ENCODE measurements at regions not wholly inside any gene's neighbourhood (a gene's known extent, or its start where the extent isn't known, plus 50 kb on each side); places are given as distances from the start of the nearest gene placed in this dataset.

- Histone ChIP-seq H3K4me1 (ENCODE audit: control insufficient read depth, extremely low read depth, insufficient read depth, low read length) (no peaks in the 10 kb centered on the region), H3K4me3 (ENCODE audit: control insufficient read depth in 2 of 3, extremely low read depth in 1 of 3, insufficient read depth in 2 of 3, low read depth in 1 of 3, low read length in 3 of 3) (no peak overlapping the region), H3K79me2 (ENCODE audit: control insufficient read depth, insufficient read depth, low read length) (no peaks in the 10 kb centered on the region), H3K36me3 (ENCODE audit: control insufficient read depth in 2 of 2, extremely low read depth in 1 of 2, insufficient read depth in 2 of 2, low read length in 2 of 2) (no peaks in the 10 kb centered on the region), H3K9ac (ENCODE audit: control insufficient read depth, extremely low read depth, insufficient read depth, low read length) (no peak overlapping the region), H2AFZ (ENCODE audit: control insufficient read depth, low read length) (no peak overlapping the region), H3K4me2 (ENCODE audit: control insufficient read depth, extremely low read depth, insufficient read depth, low read depth, low read length) (no peak overlapping the region), H4K20me1 (ENCODE audit: control insufficient read depth, extremely low read depth, insufficient read depth, low read length) (no peaks in the 10 kb centered on the region), H3K9me3 (ENCODE audit: control insufficient read depth, low read depth, low read length) (peaks cover 1% of the 10 kb centered on the region), H3K9me1 (ENCODE audit: control insufficient read depth, extremely low read depth, insufficient read depth, low read length) (no peaks in the 10 kb centered on the region), H3K27ac (ENCODE audit: control insufficient read depth, insufficient read depth, low read length) (no peak overlapping the region), H3K27me3 (ENCODE audit: control insufficient read depth, extremely low read depth, insufficient read depth, low read length) (no peaks in the 10 kb centered on the region)
- DNase-seq (ENCODE audit: low read depth, low spot score) (no peak), FAIRE-seq (no peak)
- dilution Hi-C loops (cut with MboI; ENCODE audit: extremely low pct_ligation_motif_present, low sequenced_read_pairs), result no loop called here
- no peak for TF ChIP-seq CTCF (optimal IDR thresholded peaks at IDR 0.05 in 1 of 3, IDR thresholded peaks at IDR 0.05 in 1 of 3, conservative IDR thresholded peaks at IDR 0.05 in 1 of 3; ENCODE audit: extremely low read depth in 1 of 3, insufficient read depth in 2 of 3, low read length in 3 of 3)
Observed at GRCh38 chrX:11941571-11941970, 183.5 kb downstream of the MSL3 start.

DNA sequence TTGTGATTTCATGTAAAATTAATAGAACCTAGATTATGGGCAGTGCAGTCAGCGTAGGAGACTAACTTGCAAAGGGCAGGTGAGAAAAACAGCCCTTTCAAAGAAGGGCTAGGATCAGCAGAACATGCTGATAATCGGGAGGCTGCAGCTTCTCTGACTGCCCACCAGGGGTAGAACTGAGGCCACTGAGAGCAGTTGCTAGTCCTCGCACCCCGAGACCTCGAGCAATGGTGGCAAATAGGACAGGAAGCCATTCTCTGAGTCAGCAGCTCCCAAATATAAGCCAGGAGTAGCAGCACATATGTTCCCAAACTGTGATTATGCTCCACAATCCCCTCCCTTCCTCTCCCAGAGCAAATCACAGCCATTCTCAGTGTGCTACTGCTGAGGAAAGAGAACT, 186.5 kb downstream of the MSL3 start:
- H3K4me2 ChIP-seq (ENCODE audit: control insufficient read depth, extremely low read depth, insufficient read depth, low read depth, low read length), result peak overlapping the region; percentile 2
- DNase-seq (ENCODE audit: low read depth, low spot score), result no peak
- H3K27me3 ChIP-seq (ENCODE audit: control insufficient read depth, extremely low read depth, insufficient read depth, low read length), result no peaks in the 10 kb centered on the region
- dilution Hi-C loops (cut with MboI; ENCODE audit: extremely low pct_ligation_motif_present, low sequenced_read_pairs), result no loop called here
- peak; percentile 70 to 78 (median 71) for TF ChIP-seq CTCF (optimal IDR thresholded peaks at IDR 0.05 in 1 of 3, IDR thresholded peaks at IDR 0.05 in 1 of 3, conservative IDR thresholded peaks at IDR 0.05 in 1 of 3; ENCODE audit: extremely low read depth in 1 of 3, insufficient read depth in 2 of 3, low read length in 3 of 3)
- no peak for TF ChIP-seq EZH2 (IDR thresholded peaks at IDR 0.05; ENCODE audit: low read length)
- H3K9me3 ChIP-seq (ENCODE audit: control insufficient read depth, low read depth, low read length), result peaks cover 1% of the 10 kb centered on the region
- no peak overlapping the region for H3K4me3 ChIP-seq (ENCODE audit: control insufficient read depth in 2 of 3, extremely low read depth in 1 of 3, insufficient read depth in 2 of 3, low read depth in 1 of 3, low read length in 3 of 3)
- no peak overlapping the region for H3K9ac ChIP-seq (ENCODE audit: control insufficient read depth, extremely low read depth, insufficient read depth, low read length)
- H3K79me2 ChIP-seq (ENCODE audit: control insufficient read depth, insufficient read depth, low read length), result no peaks in the 10 kb centered on the region
- no peaks in the 10 kb centered on the region for H3K9me1 ChIP-seq (ENCODE audit: control insufficient read depth, extremely low read depth, insufficient read depth, low read length)
- H3K36me3 ChIP-seq (ENCODE audit: control insufficient read depth in 2 of 2, extremely low read depth in 1 of 2, insufficient read depth in 2 of 2, low read length in 2 of 2), result no peaks in the 10 kb centered on the region
- H3K4me1 ChIP-seq (ENCODE audit: control insufficient read depth, extremely low read depth, insufficient read depth, low read length), result no peaks in the 10 kb centered on the region
- H2AFZ ChIP-seq (ENCODE audit: control insufficient read depth, low read length), result peak overlapping the region; percentile 82
- H4K20me1 ChIP-seq (ENCODE audit: control insufficient read depth, extremely low read depth, insufficient read depth, low read length), result no peaks in the 10 kb centered on the region
- H3K27ac ChIP-seq (ENCODE audit: control insufficient read depth, insufficient read depth, low read length), result no peak overlapping the region
- peak; percentile 81 for FAIRE-seq
